Mammary epithelial cell (primary cell): ENCODE measurements at regions not wholly inside any gene's neighbourhood (a gene's known extent, or its start where the extent isn't known, plus 50 kb on each side); places are given as distances from the start of the nearest gene placed in this dataset.

Experiments
- CTCF ChIP-seq, 2 donors: IDR thresholded peaks in 1 of 2; conservative IDR thresholded peaks in 1 of 2; 2 replicates each; pipeline ENCODE4 v1.5.1; 2011 to 2012; ENCODE audit warnings: inconsistent platforms in 2 of 2, low read length in 2 of 2, mild to moderate bottlenecking in 2 of 2, control low read depth in 1 of 2, low read depth in 1 of 2; ENCODE audit not compliant: insufficient read depth in 1 of 2; ENCODE audit errors: extremely low read depth in 1 of 2
- EZH2 ChIP-seq: IDR thresholded peaks from 2 replicates; pipeline ENCODE4 v1.6.1; 2012; ENCODE audit warnings: low read length, inconsistent platforms, borderline replicate concordance

GRCh38 chr13:55106509-55106908 lies 2034.2 kb upstream of the PRR20A start:
- TF ChIP-seq EZH2 (no peak), CTCF (conservative IDR thresholded peaks at IDR 0.05 in 1 of 2, IDR thresholded peaks at IDR 0.05 in 1 of 2; ENCODE audit: extremely low read depth in 1 of 2, insufficient read depth in 1 of 2, low read depth in 1 of 2, low read length in 2 of 2) (no peak)
